Right renal pelvis (tissue), 4 donors: ENCODE measurements at regions not wholly inside any gene's neighbourhood (a gene's known extent, or its start where the extent isn't known, plus 50 kb on each side); places are given as distances from the start of the nearest gene placed in this dataset.

Source experiments
- DNase-seq, 4 donors: peaks; one replicate each; pipeline ENCODE4 v3.0.0-alpha.2; 2013; ENCODE audit warnings: low read depth in 4 of 4, low spot score in 3 of 4, missing footprints in 1 of 4

DNA sequence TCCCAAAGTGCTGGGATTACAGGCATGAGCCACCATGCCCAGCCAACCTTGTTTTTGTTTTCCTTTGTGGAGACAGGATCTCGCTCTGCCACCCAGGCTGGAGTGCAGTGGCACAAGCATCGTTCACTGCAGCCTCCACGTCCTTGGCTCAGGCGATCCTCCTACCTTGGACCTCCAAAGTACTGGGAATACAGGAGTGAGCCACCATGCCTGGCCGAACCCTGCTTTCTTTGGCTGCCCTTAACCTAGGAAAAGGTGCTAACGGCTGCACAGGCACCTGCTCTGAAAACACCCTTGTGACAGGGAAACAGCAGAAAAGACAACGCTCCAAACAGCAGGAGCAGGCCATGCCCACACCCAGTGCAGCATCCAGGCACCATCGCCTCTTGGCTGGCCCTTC is 71.9 kb downstream of the OAT start:
- DNase-seq: no peak

- no peak for DNase-seq
Observed at GRCh38 chr10:124345521-124345920, 73.2 kb downstream of the OAT start.

GRCh38 chr10:124344931-124345330 is 73.8 kb downstream of the OAT start:
- DNase-seq: no peak

DNA sequence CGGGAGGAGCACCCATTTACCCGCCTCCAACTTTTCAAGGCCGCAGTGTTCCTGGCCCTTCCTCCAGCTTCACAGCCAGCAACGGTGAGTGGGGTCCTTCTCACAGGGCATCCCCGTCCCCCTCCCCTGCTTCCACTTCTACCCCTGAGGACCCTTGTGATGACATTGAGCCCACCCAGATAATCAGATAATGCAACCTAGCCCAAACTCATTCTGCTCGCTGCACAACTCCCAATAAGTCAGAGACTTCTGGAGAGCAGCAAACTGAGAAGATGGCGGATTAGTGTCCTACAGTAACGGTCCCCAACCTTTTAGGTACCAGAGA is 74.5 kb downstream of the OAT start:
- no peak for DNase-seq

DNA sequence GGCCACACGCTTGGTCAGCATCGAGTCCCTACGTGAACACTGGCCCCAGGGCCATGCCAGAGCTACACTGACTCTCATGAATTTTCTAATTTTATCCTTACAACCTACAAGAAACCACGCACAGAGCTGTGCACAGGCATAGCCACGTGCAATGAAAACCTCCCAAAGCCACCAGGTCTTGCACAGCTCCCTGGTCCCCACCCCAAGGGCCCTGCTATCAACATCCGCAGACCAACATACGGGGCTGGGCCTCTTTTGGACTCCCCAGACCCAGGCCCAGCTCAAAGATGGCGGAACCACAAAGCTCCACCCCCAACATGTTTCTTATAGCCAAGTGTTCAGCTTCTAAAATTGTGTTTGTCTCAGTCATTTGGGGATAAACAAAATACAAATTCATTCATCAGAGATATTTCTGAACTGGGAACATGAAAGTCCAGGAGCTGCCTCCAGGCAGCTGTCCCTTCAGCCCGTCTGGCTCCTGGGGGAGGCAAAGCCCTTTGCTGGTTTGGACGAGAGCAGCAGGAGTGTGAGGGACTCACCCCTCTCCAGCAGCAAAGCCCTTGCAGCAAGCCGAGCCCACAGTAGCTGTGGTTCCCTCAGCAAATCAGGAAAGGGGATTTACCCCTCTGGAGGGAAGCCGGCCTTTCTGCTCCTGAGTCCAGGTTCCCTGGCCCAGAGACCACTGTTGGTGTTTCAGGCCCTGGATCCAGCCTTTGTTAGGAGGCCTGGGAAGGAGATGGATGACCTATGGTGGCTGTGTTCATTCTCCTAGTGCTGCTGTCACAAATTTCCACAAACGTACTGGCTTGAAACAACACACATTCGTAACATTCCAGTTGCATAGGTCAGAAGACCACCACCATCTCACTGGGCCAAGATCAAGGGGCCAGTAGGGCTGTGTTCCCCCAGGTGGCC is 75.1 kb downstream of the OAT start:
- no peak for DNase-seq

GRCh38 chr10:124342821-124343170 is 75.9 kb downstream of the OAT start:
- no peak for DNase-seq

- no peak for DNase-seq
Observed at GRCh38 chr10:124342136-124342820, 76.4 kb downstream of the OAT start.

- DNase-seq: no peak
Observed at GRCh38 chr10:124341768-124342135, 77.0 kb downstream of the OAT start.

- peak in 2 of 4 donors; percentile 3 to 33 for DNase-seq
Observed at GRCh38 chr10:124340033-124340760, 78.5 kb downstream of the OAT start.

DNA sequence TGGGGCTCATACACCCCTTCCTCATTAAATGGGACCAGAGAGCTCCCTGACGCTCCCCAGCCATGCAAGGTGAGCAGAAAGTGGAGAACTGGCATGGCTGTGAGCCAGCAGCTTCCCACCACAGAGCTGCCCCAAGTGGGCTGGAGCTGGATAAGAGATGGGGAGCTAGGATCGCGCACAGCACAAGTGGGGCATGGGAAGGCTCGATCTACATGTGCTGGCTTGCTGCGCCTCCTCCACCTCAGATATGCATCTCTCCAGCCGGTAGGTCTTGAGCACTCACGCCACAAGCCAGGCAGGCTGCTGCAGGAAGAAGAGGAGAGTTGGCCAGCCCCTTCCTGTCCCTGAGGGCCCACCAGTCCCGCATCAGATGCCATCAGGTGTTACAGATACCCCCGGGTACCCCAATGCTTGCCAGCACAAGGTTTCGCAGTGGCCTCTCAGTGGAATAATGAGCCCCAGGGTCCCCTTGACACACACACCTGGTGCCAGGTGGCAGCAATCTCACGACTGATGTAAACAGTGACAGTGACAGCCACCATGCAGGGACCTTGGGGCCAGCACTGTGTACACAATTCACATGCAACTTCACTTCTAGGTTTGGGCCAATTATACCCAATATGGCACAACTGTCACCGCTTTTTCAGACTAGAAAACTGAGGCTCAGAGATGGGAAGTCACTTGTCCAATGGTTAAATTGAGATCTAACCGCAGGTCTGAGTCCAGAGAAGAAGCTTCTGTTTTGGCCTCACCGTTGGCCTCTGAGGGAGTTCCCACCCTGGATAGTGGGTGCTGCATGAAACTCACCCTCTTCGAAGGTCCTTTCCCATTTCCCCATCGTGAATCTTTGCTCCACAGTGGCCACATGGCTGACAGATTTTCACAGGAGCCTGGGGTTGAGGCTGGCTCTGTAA is 79.3 kb downstream of the OAT start:
- DNase-seq: no peak

DNA sequence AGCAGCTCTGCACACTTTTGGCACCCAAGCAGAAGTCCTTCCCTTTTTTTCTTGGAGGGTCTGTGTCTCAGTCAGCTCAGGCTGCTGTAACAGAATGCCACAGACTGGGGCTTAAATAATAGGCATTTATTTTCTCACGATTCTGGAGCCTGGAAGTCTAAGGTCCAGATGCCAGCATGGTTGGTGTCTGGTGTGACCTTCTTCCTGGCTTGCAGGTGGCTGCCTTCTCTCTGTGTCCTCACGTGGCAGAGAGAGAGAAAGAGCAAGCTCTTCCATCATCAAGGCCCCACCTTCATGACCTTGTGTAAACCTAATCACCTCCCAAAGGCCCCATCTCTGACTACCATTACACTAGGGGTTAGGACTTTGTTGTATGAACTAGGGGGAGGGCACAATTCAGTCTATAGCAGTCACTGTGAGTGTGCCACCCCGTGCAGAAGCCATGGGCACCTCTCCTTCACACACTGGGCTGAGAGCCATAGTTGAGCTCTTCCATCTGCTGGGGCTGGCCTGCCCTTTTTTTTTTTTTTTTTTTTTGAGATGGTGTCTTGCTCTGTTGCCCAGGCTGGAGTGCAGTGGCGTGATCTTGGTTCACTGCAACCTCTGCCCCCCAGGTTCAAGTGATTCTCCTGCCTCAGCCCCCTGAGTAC is 80.3 kb downstream of the OAT start:
- no peak for DNase-seq

DNA sequence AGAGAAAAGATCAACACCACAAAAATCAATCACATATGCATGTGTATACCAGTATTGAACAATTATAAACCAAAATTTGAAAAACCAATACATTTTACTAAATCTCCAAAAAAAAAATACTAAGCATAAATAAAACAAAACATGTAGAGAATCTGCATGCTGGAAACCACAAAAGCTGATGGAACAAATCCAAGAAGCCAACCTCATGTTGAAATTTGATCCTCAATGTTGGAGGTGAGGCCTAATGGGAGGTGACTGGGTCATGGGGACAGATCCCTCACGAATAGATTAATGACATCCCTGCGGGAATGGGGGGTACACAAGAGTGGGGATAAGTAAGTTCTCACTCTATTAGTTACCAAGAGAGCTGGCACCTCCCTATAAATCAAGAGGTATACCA is 82.5 kb downstream of the OAT start:
- DNase-seq: no peak

- no peak for DNase-seq
Observed at GRCh38 chr10:124333931-124334330, 84.8 kb downstream of the OAT start.

- DNase-seq: no peak
Observed at GRCh38 chr10:124332426-124332825, 86.3 kb downstream of the OAT start.

- DNase-seq: no peak
Observed at GRCh38 chr10:124329941-124330340, 88.8 kb downstream of the OAT start.

- DNase-seq: no peak
Observed at GRCh38 chr10:124329362-124329761, 89.4 kb downstream of the OAT start.

DNA sequence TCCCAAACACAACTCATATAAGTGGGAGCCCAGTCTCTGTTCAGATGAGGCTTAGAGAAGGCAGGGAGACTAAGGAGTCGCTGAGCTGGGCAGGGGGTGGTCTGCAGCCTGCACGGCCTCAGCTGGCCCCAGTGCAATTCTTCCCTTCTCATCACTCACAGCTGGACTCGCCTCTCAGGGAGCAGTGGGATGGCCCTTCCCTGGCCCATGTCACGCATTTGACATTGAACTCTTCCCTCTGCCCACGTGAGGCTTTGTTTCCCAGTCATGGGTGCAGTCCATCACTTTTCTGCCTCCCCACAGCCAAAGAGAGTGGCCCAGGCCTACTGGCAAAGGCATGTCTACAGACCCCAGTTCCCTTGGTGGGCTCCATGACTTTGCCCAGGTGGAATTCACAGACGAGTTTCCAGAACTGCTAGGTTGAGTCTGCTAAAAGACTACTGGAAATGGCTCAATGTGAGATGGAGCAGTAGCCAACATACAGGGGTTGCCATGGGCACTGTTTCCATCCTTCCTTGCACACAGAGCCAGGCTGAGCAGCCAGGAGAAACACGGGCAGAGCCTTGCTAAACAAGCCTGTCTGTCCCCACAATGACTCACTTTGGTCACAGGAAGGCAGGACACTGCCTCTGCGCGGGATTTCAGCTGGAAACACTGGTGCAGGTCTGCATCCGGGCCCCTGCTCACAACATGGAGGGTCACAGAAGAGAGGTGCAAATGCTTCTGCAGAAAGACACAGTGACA is 90.1 kb downstream of the OAT start:
- DNase-seq: no peak

DNA sequence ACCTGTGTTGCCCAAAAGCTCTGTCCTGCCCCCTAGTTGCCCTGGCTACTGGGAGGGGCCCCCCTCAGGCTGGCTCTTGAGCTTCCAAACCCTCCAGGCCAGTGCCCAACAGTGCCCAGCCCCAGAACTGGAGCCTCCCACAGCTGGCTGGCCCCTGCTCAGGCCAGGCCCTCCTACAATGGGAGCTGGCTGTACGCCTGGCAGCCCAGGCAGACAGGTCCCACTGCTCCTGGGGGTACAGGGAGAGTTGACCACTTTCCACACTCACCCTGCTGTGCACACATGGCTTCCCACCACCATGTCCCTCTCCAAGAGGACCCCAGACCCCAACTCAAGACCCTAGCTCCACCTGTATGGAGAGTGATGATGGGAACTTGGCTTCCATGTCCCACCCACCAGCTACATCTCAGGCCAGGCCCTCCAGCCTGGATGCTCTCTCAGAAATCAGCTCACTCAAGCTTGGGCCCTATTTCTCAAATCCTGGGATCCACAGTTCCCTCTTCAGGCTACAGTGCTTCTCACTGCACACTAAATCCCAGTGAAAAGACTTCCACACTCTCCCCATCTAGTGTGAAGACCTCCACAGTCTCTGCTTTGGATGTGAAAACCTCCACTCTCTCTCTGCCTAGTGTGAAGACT is 92.6 kb downstream of the OAT start:
- no peak for DNase-seq

DNA sequence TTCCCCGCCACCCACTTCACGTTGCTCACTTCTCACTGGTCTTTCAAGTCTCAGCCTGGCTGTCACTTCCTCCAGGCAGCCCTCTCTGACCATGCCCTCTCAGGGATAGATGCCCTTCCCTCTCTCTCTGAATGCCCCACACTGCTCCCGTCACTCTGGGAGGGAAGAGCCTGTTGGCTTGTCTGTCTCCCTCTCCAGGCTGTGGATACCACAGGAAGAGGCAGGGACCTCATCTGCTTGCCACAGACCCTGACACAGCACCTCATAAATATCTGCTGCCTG is 93.1 kb downstream of the OAT start:
- no peak for DNase-seq
